ENCODE measurements at regions not wholly inside any gene's neighbourhood (a gene's known extent, or its start where the extent isn't known, plus 50 kb on each side); places are given as distances from the start of the nearest gene placed in this dataset.

DNA sequence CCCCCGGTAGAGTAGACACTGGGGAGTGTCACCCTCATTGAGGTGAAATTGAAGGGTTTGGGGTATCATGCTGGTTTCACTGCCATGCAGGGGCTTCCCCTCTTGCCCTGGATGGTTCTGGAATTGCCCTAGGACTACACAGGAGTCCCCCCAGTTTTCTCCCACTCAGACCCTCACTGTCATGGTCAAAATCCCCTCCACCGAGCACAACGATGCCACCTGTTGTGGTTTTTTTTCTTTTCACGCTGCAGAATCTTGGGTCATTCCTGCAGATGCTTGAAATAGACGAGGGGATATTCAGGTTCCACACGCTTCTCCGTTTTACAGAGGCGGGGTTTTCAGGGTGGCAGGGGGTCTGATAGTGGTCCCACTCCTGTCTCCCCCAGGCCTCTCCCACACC is 255.6 kb downstream of the ENGASE start:
- no peak overlapping the region for H3K4me3 ChIP-seq (ENCODE audit: low read depth, low read length)

DNA sequence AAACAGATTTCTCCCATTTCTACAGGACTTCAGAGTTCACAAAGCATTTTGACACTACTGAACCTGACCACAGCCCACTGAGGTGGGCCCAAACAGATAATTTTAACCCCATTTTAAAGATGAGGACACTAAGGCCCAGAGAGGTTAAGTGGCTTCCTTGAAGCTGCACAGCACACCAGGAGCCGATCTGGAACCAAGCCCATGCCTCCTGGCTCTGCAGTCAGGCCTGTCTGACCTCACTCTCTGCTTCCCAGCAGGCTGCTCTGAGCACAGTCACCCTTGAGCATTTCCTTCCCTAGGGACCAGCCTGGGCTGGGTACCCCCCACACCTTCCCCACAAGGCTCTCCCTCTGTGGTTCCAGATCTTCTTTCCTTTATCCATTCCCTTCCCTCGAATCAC is 252.2 kb downstream of the ENGASE start:
- no peak overlapping the region for H3K4me3 ChIP-seq (ENCODE audit: low read depth, low read length)

DNA sequence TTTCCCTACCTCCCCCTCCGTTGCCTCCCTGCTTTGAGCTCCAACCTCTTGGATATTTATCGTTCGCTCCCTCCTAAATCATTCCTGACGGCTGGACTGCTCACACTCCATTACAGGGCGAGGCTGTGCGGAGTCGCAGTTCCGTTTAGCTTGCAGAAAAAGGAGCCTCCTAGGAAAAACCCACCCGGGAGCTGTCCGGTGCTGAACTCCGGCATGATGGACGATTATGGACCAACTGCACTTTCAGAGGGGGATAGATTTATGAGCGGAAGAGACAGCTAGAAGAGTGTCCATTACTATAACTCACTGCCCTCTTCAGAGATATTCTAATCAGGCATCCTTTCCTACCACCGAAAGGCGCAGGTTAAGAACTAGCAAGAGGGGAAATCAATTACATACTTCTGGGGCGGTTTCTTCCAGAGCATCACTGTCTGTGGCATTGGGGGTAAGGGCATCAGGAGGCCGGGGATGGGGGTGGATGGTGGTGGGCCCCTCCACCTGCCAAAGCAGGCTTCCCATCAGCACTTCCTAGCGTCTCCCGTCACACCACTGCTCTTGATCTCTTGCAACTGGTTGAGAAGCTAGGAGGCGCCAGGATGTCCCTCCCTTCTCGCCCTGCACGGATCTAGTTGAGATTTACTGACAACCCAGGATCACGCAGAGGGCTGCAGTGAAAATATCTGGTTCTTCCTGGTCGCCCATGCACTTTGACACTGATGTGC is 251.2 kb downstream of the ENGASE start:
- no peak overlapping the region for H3K4me3 ChIP-seq (ENCODE audit: low read depth, low read length)

DNA sequence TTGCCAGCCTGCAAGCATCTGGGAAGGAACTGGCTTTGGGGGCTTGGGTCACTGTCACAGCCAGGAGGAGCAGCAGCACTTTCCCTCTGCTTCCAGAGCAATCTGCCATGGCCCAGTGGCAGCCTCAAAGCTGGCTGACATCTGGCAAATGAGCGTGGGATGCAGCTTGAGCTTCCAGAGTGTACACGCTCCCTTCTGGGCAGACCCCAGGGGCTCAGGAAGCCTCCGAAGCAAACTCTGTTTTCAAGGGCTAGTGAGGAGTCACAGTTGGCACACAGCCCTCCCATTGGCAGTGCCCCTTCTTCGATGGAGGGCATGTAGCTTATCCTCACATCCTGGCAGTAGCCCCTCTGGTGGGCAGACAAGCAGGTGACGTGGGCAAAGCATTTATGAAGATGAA is 249.6 kb downstream of the ENGASE start:
- no peak overlapping the region for H3K4me3 ChIP-seq (ENCODE audit: low read depth, low read length)

DNA sequence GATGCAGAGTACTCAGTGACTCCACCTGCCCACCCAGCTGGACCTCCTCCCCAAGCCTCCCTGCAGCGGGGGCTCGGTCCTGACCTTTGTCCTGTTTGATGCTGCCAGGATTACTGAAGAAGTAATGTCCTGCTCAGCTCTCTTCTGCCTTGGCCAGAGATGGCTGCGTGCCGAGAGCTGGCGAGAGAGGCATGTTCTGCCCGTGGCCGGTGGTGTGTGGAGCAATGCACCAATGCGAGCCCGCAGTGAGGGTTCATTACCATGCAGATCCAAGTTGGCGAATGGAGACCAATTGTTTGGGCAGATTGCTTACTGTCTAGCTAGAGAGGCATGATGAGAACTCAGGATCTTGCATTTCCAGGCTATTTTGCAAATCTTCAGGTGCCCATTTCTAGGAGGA is 248.9 kb downstream of the ENGASE start:
- H3K4me3 ChIP-seq (ENCODE audit: low read depth, low read length): no peak overlapping the region

DNA sequence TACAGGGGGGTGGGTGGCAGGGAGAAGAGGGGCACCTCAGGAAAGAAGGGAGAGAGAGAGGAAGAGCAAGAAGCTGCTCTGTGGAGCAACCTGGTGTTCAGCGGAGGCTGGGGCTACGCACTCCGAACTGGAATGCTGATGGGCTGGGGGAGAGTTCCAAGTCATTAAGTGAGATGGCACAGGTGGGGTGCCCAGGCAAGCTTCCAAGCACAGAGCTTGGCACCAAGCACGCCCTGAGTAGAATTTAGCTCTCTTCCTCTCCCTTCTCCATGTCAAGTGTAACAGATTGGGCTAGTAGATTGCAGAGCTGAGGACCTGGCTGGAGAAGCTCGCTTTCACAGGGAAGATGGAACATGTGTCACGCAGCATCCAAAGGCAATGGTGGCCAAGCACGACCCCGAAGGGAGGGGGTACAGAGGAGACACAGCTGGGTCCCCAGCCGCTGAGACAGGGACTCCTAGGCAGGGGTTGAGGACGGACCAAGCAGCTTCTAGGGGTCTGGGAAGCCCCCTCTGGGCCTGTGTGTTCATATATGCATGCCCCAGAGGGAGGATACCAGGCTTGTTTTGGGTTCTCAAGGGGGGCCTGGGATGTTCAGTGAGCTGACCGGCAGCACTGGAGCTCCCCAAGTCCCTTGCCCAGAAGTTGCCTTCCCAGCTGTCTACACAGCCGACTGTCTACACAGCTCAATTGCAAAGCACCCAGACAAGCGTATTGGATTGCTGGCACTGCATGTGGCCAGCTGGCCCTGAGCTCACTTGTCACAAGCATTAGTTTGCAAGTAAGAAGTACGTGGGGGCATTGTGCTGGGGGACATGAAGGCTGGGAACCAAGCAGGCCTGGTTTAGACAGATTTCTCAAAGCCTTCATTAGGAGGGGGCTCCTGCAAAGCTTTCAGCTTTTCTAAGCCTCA is 247.8 kb downstream of the ENGASE start:
- no peak overlapping the region for H3K4me3 ChIP-seq (ENCODE audit: low read depth, low read length)

DNA sequence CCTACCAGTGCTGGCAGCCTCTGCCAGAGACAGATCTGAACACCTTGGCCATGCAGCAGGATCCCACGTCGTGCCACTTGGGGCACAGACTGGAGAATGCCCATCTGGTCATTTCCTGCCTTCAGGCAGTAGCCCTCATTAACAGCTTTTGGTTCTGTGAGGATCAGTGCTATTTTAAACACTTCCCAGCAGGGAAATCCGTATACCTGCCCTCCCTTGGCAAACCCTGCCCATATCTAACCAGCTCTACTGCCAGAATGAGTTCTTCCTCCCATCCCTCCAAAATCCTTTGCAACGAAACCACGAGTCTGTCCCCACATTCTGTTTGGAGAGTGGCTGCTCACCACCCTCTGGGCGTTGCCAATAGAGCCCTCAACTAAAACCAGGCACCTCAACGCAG is 245.7 kb downstream of the ENGASE start:
- H3K4me3 ChIP-seq (ENCODE audit: low read depth, low read length): no peak overlapping the region

DNA sequence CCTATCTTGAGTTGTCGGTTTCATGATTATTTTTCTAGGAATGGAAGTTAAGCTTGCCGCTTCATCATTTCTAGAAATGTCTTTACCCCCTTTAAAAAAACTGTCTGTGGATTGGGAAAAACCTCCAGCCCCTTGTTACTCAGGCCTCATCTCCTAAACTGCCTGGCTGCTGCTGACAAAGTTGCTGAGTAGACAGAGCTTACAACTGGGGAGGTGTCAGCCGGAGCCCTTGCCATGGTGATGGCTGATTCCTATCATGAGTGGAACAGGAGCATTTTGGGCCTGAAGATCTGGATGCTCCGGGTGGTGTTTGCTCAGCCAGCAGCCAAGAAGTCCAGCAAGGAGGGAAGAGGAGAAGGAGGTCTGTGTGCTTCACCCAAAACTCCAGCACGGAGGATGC is 243.3 kb downstream of the ENGASE start:
- H3K4me3 ChIP-seq (ENCODE audit: low read depth, low read length): no peak overlapping the region

DNA sequence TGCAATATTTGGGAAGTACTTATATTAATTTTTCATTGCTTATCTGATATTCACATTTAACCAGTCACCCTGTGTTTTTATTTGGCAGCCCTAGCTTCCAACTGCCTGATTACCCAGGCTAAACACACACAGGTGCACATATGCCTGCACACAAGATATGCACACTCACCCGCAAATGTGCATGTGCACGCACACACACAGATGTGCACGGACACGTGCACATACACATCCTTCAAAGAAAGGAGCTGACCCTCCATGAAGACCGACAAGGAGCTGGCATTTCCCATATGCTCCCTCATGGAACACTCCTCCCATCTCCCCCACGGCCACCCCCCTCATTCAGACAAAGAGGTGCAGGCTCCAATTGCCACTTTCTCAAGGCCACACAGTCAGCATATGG is 242.2 kb downstream of the ENGASE start:
- H3K4me3 ChIP-seq (ENCODE audit: low read depth, low read length): no peak overlapping the region

DNA sequence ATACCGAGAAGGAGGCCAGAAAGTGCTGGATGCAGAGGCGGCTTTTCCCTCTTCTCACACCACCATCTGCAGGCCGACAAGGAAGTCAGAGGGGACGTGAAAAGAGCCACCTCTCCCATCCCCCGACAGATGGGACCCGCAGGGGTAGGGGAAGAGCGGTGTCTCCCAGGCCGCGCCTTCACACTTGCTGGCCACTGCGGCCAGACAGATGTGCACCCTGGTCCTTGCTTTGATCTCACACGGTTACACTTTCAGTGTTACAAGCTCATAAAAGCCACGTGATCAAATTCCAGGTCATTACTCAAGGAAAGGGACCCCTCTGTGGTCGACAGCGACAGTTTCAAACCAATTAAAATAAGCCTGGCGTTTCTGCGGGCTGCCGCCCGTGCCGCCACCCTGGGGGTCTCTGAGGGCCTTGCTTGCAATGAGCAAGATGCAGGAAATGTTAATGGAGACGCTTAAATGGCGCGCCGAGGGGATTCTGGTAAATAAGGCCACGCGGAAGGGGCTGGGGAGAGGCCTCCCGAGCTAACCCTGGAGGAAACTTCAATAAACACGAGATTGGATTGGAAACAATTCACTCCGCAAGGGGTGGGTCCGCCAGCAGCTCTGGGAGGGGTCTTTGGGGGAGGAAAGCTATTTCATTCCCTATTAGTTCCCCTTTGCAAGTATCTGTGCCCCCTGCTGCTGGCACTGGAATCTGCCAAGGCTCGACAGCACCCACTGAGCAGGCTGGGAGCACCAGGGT is 240.9 kb downstream of the ENGASE start:
- H3K4me3 ChIP-seq (ENCODE audit: low read depth, low read length): no peak overlapping the region

DNA sequence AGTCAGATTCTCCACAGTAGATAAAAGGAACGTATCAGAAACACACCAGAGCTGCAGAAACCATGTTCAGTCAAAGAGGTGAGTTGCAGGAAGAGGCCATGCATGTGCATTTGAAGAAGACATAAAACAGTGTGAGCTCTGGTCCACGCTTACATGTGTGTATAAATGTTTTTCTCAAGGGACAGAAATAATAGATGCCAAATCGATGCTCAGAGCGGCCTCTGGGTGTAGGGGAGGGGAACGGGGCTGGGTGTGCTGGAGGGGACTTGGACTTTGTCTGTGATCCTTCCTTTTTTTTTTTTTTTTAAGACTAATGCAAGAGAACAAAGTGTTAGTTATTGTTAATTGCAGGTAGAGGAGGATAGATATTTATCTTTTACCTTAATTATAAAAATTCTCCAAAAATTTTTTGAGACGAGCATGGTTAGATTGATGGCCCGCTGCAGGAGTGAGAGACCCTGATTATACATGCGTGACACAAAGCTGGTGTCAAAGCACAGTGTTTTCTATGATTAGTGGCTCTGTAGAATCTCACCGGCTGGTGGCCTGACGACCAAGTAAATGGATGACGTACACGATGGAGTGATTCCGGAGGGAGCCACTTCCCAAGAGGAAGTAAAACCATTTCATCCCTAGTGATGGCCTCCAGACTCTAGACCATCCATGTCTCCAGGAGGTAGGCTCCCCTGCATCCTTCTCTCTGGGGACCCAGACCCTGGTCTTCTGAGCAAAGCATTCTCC is 240.2 kb downstream of the ENGASE start:
- H3K4me3 ChIP-seq (ENCODE audit: low read depth, low read length): no peak overlapping the region

DNA sequence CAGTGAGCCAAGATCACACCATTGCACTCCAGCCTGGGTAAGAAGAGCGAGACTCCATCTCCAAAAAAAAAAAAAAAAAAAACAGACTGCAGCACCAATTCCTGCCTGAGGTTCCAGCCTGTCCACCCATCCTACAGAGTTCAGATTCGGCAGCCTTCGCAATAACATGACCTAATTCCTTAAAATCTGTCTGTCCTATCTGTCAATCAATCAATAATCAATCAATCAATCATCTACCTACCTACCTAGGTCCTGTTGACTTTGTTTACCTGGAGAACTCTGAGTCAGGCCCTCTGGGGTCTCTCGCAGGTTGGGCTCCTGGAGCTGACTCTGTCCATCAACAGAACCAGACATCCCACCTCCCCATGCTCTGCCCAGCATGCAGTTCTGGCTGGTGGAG is 236.7 kb downstream of the ENGASE start:
- no peak overlapping the region for H3K4me3 ChIP-seq (ENCODE audit: low read depth, low read length)

DNA sequence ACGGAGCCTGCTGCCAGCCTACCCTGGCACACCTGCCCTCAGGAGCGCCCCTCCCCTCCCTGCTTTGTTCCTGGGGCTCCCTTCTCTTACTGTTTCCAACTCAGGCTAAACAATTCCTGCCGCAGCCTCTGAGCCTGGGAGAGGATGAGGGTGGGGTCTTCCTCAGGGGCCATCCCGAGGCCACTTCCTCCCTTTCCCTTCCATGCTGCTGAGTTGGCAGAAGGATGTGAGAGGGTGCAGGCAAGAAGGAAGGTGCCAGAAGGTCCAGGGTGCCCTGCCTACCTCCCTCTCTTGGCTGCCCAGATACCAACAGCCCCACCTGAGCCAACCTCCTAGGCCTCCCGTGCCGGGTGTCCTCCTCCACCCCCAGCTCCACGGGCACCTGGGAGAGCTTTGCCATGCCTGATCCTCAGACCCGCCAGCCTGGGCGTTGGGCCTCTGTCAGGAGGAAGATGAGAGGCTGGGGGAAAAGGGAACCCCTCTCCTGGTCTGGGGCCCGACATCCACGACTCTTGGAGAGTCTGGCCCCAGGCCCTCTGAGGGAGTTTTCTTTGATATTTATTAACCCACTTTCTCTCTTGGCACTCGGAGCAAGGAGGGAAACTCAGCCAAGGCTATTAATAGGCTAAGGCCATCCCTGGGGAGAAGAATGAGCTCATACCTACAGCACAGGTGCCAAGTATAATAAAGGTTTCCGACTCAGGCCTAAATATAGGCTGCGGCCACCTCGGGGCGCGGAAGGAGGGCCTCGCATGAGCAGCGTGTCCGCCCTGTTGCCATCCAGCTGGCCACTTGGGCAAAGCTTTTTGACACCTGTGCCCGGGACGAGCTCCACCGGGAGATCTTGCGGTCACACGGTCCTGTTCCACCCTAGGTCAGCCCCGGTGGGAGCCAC is 232.0 kb downstream of the ENGASE start:
- H3K4me3 ChIP-seq (ENCODE audit: low read depth, low read length): no peak overlapping the region

DNA sequence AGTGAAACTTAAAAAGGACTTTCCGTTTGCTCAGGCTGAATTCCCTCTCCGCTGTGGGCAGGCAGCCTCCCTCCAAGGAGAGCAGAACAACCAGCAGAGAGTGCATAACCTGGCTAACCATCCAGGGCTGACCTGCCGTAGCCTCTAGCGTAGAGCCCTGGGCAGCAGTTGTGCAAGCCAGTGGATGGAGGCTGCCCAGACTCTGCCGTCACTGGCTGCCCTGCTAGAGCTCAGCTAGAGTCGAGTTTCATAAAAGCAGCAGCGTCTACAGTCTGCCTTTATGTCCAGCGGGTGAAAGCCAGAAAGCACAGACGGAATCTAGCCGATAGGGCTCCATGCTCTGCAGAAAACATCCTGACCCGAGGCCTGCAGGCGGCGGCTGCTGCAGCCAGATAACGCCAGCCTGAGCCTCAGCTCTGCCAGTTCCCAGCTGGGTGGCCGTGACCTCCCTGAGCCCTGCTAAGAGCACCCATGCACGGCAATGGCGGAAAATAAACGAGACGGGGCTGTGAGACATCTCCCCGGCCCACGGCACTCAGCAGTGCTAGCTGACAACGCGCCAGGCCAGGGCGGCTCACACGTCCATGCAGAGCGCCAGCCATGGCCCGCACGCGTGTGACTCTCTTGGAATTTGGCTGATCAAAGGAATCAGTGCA is 231.3 kb downstream of the ENGASE start:
- no peak overlapping the region for H3K4me3 ChIP-seq (ENCODE audit: low read depth, low read length)

DNA sequence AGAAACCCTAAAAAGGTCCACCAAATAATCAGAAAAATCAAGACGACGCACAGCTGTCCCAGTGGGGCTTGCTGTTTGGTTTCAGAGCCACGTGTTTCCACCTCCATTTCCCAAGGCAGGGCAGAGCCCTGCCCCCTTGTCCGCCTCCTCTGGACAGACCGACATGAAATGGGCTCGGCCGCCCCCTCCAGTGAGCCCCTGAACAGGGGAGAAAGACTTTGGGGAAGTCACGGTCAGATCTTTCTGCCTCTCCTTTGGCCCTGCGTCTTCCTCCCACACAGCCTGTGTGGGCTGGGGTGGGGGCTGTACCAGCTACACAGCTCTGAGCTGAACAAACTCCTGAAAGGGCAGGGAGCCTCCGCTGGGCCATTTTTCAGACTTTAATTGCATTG is 230.7 kb downstream of the ENGASE start:
- H3K4me3 ChIP-seq (ENCODE audit: low read depth, low read length): no peak overlapping the region

DNA sequence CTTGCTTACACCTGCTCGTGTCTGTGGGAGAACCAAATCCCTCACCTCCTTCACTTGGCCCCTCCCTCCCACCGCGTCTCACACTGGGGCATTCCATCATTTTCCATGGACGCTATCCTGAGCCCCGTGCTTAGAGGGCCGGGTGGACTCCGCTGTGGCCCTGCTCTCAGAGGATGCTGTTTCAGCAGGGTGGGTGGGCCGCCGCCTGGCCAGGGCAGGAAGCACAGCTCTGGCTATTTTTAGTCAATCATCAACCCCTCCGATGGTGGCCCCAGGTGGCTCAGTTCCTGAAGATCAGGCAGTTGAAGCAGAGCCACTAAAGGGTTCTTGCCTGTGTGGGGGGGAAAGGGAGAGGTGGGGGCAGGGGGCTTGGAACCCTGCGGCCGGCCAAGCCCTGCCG is 230.3 kb downstream of the ENGASE start:
- no peak overlapping the region for H3K4me3 ChIP-seq (ENCODE audit: low read depth, low read length)

DNA sequence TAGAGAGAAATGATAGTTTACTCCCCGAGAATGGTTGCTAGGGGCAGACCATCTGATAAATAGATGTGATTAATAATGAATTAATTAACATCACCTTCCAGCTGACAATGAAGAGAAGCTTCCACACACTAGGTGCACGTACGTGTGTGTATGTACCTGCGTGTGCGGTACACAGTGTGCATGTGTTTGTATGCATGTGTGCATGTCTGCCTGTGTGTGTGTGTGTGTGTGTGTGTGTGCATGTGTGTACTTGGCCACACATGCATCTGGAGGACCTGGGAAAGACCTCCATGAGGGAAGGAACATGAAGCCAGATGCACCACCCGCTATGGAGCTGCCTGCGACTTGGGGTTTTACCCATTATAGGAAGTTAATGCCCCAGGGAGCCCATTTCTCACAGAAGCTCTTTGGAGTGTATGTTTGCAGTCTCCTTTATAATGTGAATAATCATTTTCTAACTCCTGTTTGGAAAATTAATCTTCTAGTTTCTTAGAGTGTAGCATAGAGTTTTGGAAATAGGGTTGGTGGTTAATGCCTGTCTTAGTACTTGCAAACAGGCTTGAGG is 229.1 kb downstream of the ENGASE start:
- H3K4me3 ChIP-seq (ENCODE audit: low read depth, low read length): no peak overlapping the region

DNA sequence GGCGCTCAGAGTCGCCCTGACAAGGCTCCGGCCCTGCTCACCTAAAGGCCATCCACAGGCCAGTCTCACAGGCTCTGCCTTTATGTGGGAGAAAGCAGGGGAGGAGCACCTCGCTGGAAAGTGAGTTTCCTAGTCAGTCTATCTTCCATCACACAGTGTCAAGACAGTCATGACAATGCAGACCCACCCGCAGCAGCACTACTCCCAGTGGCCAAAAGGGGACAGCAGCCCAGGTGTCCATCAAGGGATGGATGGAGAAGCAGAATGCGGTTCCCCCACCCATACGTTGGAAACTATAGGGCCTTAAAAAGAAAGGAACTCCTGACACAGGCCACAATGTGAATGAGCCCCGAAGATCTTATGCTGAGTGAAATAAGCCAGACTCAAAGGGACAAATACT is 226.8 kb downstream of the ENGASE start:
- H3K4me3 ChIP-seq (ENCODE audit: low read depth, low read length): no peak overlapping the region

DNA sequence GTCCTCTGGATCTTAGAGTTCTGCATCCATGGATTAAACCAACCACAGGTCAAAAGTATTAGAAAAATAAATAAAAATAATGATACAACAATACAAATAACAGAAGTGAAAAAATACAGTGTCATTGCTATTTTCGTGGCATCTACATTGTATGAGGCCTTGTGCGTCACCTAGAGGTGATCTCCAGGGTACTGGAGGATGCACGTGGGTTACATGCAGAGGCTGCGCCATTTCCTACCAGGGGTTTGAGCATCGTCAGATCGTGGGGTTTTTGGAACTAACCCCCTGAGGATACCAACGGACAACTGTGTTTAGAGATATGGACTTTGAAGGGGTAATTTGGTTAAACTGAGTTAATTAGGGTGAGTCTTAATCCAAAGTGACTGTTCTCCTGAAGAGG is 224.7 kb downstream of the ENGASE start:
- H3K4me3 ChIP-seq (ENCODE audit: low read depth, low read length): no peak overlapping the region
